Breast epithelium (tissue), 3 donors: ENCODE measurements at regions not wholly inside any gene's neighbourhood (a gene's known extent, or its start where the extent isn't known, plus 50 kb on each side); places are given as distances from the start of the nearest gene placed in this dataset.

Experiments used
- CTCF ChIP-seq, 3 donors: fragments of 450-650 bp; IDR thresholded peaks; one replicate each; pipeline ENCODE4 v1.5.1; 2016 to 2017; ENCODE audit warnings: antibody characterized with exemption in 3 of 3, mild to moderate bottlenecking in 3 of 3, moderate library complexity in 3 of 3
- POLR2A ChIP-seq: fragments of 450-650 bp; IDR thresholded peaks from one replicate; pipeline ENCODE4 v1.6.1; 2016; ENCODE audit warnings: antibody characterized with exemption, mild to moderate bottlenecking, moderate library complexity

GRCh38 chr12:63052696-63053095 is 98.3 kb downstream of the AVPR1A start:
- TF ChIP-seq POLR2A, result no peak
- no peak for TF ChIP-seq CTCF (IDR thresholded peaks at IDR 0.05)
